Hematopoietic multipotent progenitor cell treated with erythropoietin and hydrocortisone succinate and interleukin-3 and kit ligand, for 8 days (in vitro differentiated cells): ENCODE measurements at regions not wholly inside any gene's neighbourhood (a gene's known extent, or its start where the extent isn't known, plus 50 kb on each side); places are given as distances from the start of the nearest gene placed in this dataset.
"Not testable (repeated sequence)": the region's sequence is repeated elsewhere in the genome, so short reads cannot be mapped to it uniquely, and the experiment has no call there.

Experiments
- DNase-seq: peaks from one replicate; pipeline ENCODE4 v3.0.0-alpha.2; 2015

GRCh38 chr18:60007661-60008060, 107.9 kb downstream of the PMAIP1 start:
- no peak for DNase-seq

DNA sequence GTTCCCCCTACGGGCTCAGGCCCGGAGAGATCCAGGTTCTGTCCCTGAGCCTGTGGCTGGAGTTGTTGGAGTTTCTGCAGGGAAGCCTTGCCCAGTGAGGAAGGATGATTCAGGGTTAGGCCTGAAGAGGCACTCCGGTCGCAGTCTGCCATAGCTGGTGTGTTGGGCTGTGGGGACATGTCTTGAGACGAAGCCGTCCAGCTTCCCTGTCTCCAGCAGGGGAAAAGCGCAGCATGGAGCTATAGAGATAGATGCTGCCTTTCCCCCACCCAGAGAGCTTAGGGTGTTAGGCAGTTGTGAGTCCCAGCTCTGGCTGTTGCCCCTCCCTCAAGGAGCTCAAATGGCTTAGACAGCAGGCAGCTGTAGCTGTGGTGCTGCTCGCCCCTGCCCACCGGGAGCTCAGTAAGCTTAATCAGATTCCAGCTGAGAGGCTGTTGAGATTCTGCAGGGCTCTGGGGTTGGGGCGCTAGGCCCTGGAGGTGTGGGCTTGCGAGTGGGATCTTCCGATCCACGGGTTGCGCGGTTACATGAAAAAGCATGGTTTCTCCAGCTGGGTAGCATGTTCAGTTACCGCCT, 103.9 kb downstream of the PMAIP1 start:
- DNase-seq: no peak

GRCh38 chr18:59996370-59996966, 96.7 kb downstream of the PMAIP1 start:
- DNase-seq: peak; percentile 29

GRCh38 chr18:59994357-59994756, 94.6 kb downstream of the PMAIP1 start:
- peak; percentile 23 for DNase-seq

DNA sequence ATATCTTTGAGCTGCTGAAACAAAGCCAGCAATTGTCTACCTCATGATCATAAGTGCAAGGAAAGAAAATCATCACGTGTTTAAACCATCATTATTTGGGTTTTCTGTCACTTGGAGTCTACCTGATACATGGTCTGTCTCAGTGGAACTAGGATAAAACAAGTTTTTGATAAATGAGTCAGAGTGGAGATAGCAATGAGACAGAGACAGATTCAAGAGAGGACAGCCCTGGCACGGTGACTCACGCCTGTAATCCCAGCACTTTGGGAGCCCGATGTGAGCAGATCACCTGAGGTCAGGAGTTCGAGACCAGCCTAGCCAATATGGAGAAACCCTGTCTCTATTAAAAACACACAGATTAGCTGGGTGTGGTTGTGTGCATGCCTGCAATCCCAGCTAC, 93.8 kb downstream of the PMAIP1 start:
- no peak for DNase-seq

DNA sequence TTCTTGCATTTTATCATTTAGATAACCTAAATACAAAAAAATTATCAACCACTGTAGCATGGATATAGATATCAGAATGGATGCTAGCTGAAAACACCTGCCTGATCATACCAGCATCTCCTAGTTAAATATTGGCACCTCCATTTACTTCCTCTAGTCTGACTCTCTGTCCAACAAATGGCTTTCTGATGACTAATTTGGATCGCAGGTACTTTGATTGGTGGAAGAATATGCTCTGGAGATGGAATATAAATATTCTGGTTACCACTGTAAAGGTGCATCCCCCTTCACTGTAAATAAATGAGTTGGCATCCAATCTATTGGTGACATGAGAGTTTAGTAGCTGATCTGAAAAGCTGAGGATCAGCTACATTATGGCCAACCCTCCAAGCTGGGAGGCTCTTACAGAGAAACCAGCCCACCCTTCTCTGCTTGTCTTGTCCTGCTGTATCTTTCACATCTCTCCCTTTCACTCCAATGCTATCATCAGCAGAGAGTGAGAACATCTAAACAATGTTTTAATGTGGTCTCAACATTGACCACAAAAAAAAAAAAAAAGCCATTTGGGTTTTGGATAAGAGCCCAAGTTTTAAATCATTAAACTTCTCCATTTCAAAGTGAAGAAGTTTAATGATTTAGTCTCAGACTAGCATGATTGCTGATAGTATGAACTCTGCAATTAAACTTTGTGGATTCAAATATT, 90.5 kb downstream of the PMAIP1 start:
- no peak for DNase-seq

DNA sequence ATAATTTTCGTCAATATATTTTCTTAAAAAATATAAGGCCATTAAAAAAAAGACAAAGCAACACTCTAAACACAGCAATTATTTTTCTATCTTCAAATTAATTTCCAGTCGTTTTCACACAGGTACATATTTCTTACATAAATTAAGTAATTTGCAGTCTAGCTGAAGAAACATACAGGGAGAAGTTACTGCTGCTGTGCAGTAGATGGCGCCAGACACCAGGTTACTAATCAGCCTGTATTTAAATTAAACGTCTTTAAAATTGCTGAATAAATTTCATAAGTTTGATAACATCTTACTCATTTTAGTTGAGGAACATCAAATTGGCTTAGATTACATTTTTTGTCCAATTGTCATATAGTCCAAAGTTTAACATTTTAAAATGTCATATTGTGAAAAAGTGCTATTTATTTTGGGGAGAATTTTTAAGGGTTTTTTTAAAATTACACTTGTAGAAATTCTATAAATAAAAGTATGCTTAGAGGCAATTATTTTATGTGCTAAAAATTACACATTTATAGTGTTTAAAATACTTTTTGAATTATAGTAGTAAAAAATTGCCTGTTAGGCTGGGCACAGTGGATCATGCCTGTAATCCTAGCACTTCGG, 88.4 kb downstream of the PMAIP1 start:
- DNase-seq: peak; percentile 61

DNA sequence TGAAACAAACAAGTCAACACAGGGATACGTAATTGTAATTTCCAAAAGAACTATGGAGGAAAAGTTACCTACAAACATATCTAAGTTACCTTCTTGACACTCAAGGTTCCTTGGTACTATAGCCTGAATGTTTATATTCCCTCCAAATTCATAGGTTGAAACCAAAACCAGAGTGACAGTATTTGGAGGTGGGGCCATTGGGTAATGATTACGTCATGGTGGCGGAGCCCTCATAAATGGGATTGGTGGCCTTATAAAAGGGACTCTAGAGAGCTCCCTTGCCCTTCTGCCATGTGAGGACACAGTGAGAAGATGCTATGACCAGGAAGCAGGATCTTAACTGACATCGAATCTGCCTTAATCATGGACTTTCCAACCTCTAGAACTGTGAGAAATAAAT, 87.3 kb downstream of the PMAIP1 start:
- no peak for DNase-seq

DNA sequence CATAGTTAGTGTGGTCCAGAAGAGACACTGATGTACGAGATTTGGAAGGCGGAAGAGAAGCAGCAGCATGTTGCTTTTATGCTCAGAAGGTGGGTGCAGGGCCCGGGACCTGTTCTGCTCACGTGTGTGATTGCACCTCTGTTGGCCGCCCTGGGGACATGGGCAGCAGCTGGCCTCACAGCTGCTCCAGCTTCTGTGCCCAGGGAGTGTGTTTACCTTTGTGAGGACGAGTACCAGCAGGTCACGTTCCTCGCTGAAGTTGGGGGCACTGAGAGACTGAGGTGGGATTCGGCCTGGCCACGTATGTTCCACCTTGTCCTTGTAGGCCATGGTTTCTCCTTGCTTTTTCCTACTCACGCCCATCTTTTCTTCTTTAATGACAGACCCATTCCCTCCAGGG, 86.3 kb downstream of the PMAIP1 start:
- no peak for DNase-seq

DNA sequence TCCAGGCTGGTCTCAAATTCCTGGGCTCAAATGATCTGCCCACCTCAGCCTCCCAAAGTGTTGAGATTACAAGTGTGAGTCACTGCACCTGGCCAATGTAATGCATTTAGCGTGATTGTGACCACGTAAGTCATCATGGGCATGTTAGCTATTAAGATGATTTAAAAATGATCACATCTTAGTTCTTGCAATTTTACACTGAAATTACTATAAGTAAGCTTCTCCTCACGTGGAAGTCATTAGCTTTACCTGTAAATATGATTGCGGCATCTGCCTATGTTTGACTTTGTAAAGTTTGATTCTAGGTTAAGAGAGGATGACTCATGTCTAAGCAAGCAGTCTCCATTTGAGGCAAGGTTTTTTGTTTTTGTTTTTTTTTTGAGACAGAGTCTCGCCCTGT, 85.5 kb downstream of the PMAIP1 start:
- DNase-seq: no peak

- DNase-seq: no peak
These were observed 83.7 kb downstream of the PMAIP1 start for GRCh38 chr18:59983506-59983905.

DNA sequence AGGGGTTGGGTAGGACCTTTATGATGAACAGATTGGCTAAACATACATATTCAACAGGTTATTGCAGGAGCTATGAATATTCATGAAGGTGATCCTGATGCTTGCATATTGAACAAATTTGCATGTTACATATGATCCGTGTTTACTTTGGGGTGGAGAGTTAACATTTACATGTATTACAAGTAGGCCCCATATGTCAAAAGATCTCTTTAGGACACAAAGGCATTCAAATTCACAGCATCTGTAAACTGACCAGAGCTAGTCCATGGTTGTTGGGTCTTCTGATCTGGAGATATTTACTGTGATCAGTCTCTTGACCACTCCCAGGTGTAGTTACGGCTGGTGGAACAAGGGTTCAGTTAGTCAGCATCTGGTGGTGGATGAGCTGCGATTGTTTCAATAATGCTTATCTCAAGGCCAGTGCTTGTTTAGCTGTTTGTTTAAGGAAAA, 80.4 kb downstream of the PMAIP1 start:
- DNase-seq: no peak

- no peak for DNase-seq
These were observed 72.2 kb downstream of the PMAIP1 start for GRCh38 chr18:59971871-59972428.

DNA sequence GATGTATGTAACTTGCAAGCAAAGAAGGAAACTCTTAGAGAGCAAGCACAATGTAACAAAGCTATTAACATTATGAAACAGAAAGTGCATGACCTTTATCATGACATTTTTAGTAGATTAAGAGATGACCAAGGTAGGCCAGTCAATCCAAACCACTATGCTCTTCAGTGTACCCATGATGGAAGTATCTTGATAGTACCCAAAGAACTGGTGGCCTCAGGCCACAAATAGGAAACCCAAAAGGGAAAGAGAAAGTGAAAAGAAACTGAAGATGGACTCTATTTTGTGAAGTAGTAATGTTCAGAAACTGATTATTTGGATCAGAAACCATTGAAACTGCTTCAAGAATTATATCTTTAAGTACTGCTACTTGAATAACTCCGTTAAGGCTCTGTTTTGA, 71.3 kb downstream of the PMAIP1 start:
- not testable (repeated sequence) for DNase-seq

DNA sequence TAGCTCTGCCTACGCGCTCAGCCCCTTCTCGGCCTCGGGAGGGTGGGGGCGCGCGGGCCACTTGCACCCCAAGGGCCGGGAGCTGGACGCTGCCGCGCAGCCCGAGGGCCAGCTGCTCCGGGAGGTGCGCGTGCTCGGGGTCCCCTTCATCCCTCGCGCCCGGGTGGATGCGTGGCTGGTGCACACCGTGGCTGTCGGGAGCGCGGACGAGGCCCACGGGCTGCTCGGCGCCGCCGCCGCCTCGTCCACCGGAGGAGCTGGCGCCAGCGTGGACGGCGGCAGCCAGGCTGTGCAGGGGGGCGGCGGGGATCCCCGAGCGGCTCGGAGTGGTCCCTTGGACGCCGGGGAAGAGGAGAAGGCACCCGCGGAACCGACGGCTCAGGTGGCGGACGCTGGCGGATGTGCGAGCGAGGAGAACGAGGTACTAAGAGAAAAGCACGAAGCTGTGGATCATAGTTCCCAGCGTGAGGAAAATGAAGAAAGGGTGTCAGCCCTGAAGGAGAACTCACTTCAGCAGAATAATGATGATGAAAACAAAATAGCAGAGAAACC, 69.8 kb downstream of the PMAIP1 start:
- not testable (repeated sequence) for DNase-seq

DNA sequence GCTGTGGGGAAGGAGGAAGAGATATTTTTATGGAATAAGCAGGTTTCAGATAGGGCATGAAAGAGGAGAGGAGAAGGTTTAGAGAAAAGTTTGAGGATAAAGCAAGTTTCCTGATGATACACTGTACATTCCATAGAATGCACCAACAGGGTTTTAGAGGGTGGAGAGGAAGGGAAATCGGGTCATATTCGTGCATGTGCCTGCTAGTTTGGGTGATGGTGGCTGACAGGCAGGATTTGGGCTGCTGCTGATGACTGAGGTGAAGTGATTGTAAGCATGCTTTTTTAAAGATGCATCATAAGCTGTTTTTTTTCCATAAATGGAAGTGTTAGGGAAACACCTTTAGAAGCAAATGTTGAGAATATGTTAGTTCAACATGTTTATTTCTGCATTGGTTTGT, 68.8 kb downstream of the PMAIP1 start:
- DNase-seq: no peak

DNA sequence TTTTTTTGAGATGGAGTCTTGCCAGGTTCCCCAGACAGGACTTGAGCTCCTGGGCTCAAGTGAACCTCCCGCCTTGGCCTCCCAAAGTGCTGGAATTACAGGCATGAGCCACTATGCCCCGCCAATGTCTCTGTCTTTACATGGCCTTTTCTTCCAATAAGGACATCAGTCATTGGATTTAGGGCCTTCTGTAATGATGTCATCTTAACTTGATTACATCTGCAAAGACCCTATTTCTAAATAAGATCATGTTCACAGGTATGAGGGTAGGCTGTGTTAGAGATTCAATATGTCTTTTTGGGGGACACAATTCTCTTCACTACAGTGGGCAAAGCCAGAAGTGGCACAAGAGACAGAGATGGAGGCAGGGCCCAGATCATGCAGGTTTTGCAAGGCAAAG, 68.1 kb downstream of the PMAIP1 start:
- DNase-seq: no peak

DNA sequence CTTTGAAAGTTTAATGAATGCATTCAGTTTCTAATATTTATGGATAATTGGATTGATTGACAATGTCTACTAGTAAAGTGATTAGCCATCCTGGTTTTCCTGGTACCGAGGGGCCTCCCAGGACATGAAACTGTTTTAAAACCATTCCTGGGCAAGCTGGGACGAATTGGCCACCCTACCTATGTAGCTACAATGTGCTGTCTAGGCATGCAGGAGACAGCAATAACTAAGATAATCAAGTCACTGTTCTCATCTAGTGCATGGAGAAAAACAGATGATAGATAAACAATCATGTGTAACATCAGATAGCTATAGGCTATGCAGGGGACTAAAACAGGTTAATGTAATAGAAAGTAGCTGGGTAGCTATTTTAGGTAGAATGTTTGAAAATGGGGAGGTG, 67.1 kb downstream of the PMAIP1 start:
- DNase-seq: no peak

DNA sequence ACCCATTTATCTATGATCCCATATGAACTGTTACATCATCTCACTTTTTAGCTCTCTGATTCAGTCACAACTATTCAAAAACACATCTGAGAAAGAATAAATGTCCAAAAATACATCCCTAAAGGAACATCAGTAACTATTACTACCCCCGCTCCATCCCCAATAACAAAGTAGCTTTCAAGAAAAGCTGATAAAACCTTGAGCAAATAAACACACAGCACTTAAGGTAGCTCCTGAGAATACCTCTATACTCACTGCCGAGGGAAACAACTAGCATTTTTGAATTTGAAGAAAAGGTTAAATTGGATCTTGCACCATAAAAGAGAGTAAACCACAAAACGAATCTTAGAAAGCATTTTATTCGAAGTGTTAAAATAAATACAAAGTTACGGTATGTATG, 63.4 kb downstream of the PMAIP1 start:
- DNase-seq: no peak

GRCh38 chr18:59961070-59961469, 61.3 kb downstream of the PMAIP1 start:
- peak; percentile 43 for DNase-seq

GRCh38 chr18:59960272-59960671, 60.5 kb downstream of the PMAIP1 start:
- no peak for DNase-seq

DNA sequence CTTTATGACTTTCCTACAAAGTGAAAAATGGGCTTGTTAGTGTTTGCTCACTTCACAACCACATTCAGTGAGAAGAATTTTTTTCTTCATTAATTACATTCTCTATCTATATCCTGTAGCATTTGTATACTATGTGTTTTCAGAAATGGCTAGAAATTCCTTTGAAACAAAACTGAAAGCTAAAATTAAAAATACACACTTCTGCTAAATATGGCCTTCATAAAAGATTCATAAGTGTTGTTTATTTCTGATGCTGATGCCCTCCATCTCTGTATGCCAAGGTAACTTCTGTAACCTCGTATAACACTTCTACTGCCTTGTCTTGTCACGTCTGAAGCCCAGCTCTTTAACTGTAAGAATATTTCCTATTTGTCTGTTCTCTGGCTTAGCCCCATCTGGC, 59.8 kb downstream of the PMAIP1 start:
- DNase-seq: no peak

GRCh38 chr18:59959073-59959472, 59.3 kb downstream of the PMAIP1 start:
- peak; percentile 47 for DNase-seq
